ENCODE measurements at regions not wholly inside any gene's neighbourhood (a gene's known extent, or its start where the extent isn't known, plus 50 kb on each side); places are given as distances from the start of the nearest gene placed in this dataset.

DNA sequence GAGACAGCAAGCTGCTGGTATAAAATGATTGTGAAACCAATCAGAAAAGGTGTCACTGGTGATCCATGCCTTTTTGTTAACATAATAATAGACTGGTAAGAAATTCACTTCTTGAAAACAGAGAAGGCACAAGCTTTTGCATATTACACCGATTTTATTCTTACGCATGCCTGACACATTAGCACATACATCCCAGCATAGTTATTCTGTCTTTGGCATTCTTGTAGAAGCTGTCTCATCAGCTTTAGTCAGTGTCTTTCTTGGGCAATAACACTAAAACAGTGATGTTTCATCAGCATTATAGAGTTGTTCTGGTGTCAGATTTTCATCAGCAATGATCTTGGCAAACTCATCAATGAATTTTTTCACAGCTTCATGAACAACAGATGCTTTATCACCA is 283.4 kb upstream of the TMTC1 start:
- Histone ChIP-seq H3K27ac (no peak overlapping the region), H3K4me3 (no peak overlapping the region), H3K27me3 (no peaks in the 10 kb centered on the region), H3K36me3 (no peaks in the 10 kb centered on the region), H3K4me1 (no peaks in the 10 kb centered on the region), H3K9me3 (no peaks in the 10 kb centered on the region)
- intact Hi-C loops (cut with DNase I): no loop called here
- no peak for DNase-seq (ENCODE audit: low spot score in 2 of 2)
- TF ChIP-seq, protein P1, sequence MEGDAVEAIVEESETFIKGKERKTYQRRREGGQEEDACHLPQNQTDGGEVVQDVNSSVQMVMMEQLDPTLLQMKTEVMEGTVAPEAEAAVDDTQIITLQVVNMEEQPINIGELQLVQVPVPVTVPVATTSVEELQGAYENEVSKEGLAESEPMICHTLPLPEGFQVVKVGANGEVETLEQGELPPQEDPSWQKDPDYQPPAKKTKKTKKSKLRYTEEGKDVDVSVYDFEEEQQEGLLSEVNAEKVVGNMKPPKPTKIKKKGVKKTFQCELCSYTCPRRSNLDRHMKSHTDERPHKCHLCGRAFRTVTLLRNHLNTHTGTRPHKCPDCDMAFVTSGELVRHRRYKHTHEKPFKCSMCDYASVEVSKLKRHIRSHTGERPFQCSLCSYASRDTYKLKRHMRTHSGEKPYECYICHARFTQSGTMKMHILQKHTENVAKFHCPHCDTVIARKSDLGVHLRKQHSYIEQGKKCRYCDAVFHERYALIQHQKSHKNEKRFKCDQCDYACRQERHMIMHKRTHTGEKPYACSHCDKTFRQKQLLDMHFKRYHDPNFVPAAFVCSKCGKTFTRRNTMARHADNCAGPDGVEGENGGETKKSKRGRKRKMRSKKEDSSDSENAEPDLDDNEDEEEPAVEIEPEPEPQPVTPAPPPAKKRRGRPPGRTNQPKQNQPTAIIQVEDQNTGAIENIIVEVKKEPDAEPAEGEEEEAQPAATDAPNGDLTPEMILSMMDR (IDR thresholded peaks at IDR 0.05): no peak

DNA sequence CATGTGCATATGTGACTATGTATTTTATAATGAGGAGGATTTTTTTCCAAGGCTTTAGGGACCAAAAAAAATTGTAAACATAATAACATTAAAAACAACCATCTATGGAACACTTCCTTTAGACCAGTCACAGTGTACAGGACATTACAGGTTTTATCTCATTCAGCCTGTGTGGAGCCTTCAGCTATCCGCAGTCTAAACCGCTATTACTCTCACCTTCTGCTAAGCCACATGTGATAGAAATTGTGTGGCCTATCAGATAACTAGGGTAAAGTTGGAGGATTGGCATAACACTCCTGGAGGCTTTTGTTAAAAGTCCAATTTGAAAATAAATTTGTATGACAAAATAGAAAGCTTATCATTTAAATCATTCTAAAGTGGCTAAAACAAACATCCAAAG is 281.2 kb upstream of the TMTC1 start:
- H3K27ac ChIP-seq: no peak overlapping the region
- H3K36me3 ChIP-seq: no peaks in the 10 kb centered on the region
- peak overlapping the region in 1 of 2 donors; percentile 40 for H3K4me3 ChIP-seq
- TF ChIP-seq, protein P1 (IDR thresholded peaks at IDR 0.05): no peak
- no peaks in the 10 kb centered on the region for H3K9me3 ChIP-seq
- no peak for DNase-seq (ENCODE audit: low spot score in 2 of 2)
- intact Hi-C loops (cut with DNase I): no loop called here
- H3K4me1 ChIP-seq: no peaks in the 10 kb centered on the region
- H3K27me3 ChIP-seq: no peaks in the 10 kb centered on the region

DNA sequence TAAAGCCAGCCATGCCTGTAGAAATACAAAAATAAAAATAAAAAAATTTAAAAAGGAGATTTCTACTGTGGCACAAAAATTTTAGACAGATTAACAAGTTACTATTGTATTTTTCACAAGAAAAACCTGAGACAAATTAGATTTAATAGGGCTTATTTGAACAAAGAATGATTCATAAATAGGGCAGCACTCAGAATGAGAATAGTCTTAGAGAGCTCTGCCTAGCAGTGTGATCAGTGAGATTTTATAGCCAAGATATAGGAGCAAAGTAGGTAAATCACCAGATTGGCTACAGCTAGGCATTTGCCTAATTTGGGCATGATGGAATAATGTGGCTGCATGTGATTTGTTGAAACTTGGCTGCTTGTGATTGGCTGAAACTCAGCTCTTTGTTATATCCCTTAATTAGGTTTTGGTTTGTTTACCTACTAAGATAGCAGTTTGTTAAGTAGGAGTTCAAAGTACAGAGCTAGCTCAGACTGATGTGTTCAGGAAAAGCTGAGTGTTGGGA is 279.7 kb upstream of the TMTC1 start:
- Histone ChIP-seq H3K4me1 (no peaks in the 10 kb centered on the region), H3K4me3 (no peak overlapping the region), H3K36me3 (no peaks in the 10 kb centered on the region), H3K9me3 (no peaks in the 10 kb centered on the region), H3K27me3 (no peaks in the 10 kb centered on the region), H3K27ac (no peak overlapping the region)
- intact Hi-C loops (cut with DNase I): no loop called here
- TF ChIP-seq, protein P1 (IDR thresholded peaks at IDR 0.05): no peak
- no peak for DNase-seq (ENCODE audit: low spot score in 2 of 2)

DNA sequence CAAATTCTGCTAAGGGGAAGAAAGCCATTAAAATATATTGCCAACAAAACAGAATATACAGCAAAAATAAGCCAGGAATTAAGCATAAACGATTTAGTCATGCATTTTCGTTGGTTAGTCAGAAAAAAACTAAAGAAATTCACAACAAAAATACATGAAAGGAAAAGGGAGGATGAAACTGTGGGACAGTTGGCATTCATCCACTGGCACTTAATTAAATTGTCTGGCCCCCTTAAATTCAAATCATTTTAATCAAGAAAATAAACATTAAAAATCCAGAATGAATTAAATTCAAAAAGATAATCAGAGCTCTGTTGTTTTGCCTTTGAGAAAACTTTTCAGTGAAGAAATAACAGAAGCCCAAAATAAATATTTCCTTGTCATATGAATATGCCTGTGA is 264.6 kb upstream of the TMTC1 start:
- no peak for DNase-seq (ENCODE audit: low spot score in 2 of 2)
- Histone ChIP-seq H3K4me3 (no peak overlapping the region), H3K27ac (no peak overlapping the region), H3K36me3 (no peaks in the 10 kb centered on the region), H3K9me3 (no peaks in the 10 kb centered on the region), H3K27me3 (no peaks in the 10 kb centered on the region), H3K4me1 (no peaks in the 10 kb centered on the region)
- intact Hi-C loops (cut with DNase I): no loop called here
- TF ChIP-seq, protein P1 (IDR thresholded peaks at IDR 0.05): no peak

DNA sequence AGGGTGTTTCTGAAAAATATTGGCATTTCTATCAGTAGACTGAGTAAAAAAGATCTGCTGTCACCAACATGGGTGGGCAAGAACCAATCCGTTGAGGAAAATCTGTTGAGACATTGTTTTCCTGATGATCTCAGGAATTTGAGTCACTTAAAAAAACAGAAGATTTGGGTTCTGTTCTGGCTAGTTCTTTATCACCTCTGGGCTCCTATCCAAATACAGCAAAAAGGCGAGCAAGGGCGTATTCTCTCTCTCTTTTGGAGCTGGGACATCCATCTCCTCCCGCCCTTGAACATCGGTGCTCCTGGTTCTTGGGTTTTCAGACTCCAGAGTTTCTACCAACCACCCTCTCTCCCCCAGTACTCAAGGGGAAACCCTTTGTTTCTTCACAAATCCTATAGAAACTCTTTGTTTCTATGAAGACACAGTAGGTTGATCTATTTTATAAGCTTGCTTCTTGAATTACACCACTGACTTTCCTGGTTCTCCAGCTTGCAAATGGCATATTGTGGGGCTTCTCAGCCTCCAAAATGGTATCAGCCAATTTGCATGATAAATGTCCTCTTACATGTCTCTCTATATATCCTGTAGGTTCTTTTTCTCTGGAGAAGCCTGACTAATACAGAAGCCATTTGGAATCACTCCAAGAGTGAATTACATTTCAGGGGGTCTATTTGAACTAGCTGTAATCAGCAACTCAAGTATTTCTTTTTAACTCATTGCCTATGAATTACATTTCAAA is 263.9 kb upstream of the TMTC1 start:
- TF ChIP-seq, protein P1 (IDR thresholded peaks at IDR 0.05): no peak
- Histone ChIP-seq H3K4me3 (no peak overlapping the region), H3K9me3 (no peaks in the 10 kb centered on the region), H3K27me3 (no peaks in the 10 kb centered on the region), H3K27ac (no peak overlapping the region), H3K4me1 (no peaks in the 10 kb centered on the region), H3K36me3 (no peaks in the 10 kb centered on the region)
- DNase-seq (ENCODE audit: low spot score in 2 of 2): no peak
- intact Hi-C loops (cut with DNase I): no loop called here

Data from ascending aorta (tissue), 2 donors.